ENCODE measurements at regions not wholly inside any gene's neighbourhood (a gene's known extent, or its start where the extent isn't known, plus 50 kb on each side); places are given as distances from the start of the nearest gene placed in this dataset.
"Not testable (repeated sequence)": the region's sequence is repeated elsewhere in the genome, so short reads cannot be mapped to it uniquely, and the experiment has no call there.

DNA sequence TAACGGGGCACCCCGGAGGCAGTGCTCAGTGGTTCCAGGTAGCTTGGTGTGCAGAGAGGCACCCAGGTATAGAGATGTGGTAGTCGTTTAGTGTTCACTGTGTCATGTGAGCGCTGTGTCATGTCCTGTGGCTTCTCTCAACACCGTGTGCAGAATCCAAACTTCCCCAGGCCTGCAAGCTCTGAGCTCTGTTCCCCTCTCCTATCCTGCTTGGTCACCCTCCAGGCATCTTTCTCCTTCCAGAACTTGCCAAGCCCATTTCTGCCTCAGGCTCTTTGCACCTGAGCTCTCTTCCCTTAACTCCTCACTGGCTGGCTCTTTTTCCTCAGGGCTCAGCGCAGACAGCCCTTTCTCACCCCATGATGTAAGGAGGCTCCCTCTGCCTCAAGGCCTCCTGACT is 64.8 kb downstream of the CARTPT start:
- H3K27me3 ChIP-seq (replicated peaks; ENCODE audit: control insufficient read depth, insufficient read depth, low read length): no peaks in the 10 kb centered on the region; the same call in 1 of the 2 replicates
- no peak for DNase-seq (ENCODE audit: extremely low read depth, insufficient read length)
- TF ChIP-seq, protein P1, sequence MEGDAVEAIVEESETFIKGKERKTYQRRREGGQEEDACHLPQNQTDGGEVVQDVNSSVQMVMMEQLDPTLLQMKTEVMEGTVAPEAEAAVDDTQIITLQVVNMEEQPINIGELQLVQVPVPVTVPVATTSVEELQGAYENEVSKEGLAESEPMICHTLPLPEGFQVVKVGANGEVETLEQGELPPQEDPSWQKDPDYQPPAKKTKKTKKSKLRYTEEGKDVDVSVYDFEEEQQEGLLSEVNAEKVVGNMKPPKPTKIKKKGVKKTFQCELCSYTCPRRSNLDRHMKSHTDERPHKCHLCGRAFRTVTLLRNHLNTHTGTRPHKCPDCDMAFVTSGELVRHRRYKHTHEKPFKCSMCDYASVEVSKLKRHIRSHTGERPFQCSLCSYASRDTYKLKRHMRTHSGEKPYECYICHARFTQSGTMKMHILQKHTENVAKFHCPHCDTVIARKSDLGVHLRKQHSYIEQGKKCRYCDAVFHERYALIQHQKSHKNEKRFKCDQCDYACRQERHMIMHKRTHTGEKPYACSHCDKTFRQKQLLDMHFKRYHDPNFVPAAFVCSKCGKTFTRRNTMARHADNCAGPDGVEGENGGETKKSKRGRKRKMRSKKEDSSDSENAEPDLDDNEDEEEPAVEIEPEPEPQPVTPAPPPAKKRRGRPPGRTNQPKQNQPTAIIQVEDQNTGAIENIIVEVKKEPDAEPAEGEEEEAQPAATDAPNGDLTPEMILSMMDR (IDR thresholded peaks at IDR 0.05; ENCODE audit: insufficient read depth, low read length, poor library complexity, severe bottlenecking): no peak
- no peaks in the 10 kb centered on the region for H3K36me3 ChIP-seq (ENCODE audit: control insufficient read depth, insufficient read depth, low read length)
- no peak overlapping the region for H3K4me3 ChIP-seq (replicated peaks; ENCODE audit: low read depth, low read length)

DNA sequence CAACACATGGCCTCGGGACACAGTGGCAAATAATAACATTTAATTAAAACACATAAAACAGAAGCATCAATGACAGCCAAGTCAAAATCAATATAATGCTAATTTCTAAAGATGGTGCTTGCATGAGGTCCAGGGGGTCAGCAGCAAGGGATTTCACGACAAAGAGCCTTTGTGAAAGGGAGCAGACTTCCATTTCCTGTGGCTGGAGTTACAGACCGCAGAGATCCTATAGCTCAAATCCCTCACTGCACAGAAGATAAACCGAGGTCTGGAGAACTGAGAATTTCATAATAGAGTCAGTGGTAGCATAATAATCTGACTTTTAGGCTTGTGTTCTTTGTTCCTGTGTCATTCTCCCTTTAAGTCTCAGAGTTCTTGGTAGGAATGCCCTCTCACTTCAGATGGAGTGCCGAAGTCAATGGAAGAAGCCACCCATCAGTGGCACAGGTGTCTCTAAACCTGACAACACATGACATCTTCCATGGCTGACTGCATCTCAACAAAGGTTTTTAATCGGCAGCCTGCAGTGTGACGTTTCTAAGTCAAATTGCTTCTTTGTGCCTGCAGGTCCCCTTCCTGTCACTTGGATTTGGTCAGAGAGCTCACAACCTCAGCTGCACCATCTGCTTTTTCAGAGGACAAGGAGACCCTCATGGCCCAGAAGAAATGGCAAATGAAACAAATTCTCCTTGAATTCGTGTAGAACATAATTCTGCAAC is 67.4 kb downstream of the CARTPT start:
- no peak for DNase-seq (ENCODE audit: extremely low read depth, insufficient read length)
- Histone ChIP-seq H3K27me3 (replicated peaks; ENCODE audit: control insufficient read depth, insufficient read depth, low read length) (no peaks in the 10 kb centered on the region; the same call in 1 of the 2 replicates), H3K4me3 (replicated peaks; ENCODE audit: low read depth, low read length) (no peak overlapping the region), H3K36me3 (ENCODE audit: control insufficient read depth, insufficient read depth, low read length) (no peaks in the 10 kb centered on the region)
- TF ChIP-seq, protein P1 (IDR thresholded peaks at IDR 0.05; ENCODE audit: insufficient read depth, low read length, poor library complexity, severe bottlenecking): no peak

DNA sequence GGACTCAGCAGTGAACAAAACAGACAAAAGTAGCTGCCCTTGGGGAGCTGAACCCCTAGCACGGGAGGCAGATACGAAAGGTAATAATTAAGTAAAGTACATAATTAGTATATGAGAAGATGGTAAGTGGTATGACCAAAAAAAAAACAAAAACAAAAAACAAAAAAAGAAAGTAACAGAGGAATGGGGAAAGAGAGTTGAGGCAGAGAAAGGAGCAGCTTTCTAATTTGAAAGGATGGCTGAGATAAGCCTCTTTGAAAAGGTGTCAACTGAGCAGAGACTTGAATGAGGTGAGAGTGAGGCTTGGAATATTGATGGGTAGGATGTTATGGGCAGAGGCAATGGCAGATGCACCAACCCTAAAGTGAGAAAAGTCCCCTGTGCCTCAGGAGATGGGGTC is 69.7 kb downstream of the CARTPT start:
- Histone ChIP-seq H3K36me3 (ENCODE audit: control insufficient read depth, insufficient read depth, low read length) (no peaks in the 10 kb centered on the region), H3K4me3 (replicated peaks; ENCODE audit: low read depth, low read length) (no peak overlapping the region), H3K27me3 (replicated peaks; ENCODE audit: control insufficient read depth, insufficient read depth, low read length) (no peaks in the 10 kb centered on the region; the same call in 1 of the 2 replicates)
- TF ChIP-seq, protein P1 (IDR thresholded peaks at IDR 0.05; ENCODE audit: insufficient read depth, low read length, poor library complexity, severe bottlenecking): no peak
- DNase-seq (ENCODE audit: extremely low read depth, insufficient read length): no peak

DNA sequence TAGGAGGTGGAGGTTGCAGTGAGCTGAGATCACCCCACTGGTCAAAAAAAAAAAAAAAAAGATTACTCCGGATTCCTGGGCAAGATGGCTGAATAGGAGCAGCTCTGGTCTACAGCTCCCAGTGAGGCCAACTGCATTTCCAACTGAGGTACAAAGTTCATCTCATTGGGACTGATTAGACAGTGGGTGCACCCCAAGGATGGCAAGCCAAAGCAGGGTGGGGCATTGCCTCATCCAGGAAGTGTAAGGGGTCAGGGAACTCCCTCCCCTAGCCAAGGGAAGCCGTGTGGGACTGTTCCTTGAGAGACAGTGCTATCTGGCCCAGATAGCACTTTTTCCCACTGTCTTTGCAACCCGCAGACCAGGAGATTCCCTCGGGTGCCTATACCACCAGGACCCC is 70.7 kb downstream of the CARTPT start:
- no peak for DNase-seq (ENCODE audit: extremely low read depth, insufficient read length)
- no peak overlapping the region for H3K4me3 ChIP-seq (replicated peaks; ENCODE audit: low read depth, low read length)
- H3K27me3 ChIP-seq (replicated peaks; ENCODE audit: control insufficient read depth, insufficient read depth, low read length): no peaks in the 10 kb centered on the region; the same call in 1 of the 2 replicates
- TF ChIP-seq, protein P1 (IDR thresholded peaks at IDR 0.05; ENCODE audit: insufficient read depth, low read length, poor library complexity, severe bottlenecking): no peak
- no peaks in the 10 kb centered on the region for H3K36me3 ChIP-seq (ENCODE audit: control insufficient read depth, insufficient read depth, low read length)

DNA sequence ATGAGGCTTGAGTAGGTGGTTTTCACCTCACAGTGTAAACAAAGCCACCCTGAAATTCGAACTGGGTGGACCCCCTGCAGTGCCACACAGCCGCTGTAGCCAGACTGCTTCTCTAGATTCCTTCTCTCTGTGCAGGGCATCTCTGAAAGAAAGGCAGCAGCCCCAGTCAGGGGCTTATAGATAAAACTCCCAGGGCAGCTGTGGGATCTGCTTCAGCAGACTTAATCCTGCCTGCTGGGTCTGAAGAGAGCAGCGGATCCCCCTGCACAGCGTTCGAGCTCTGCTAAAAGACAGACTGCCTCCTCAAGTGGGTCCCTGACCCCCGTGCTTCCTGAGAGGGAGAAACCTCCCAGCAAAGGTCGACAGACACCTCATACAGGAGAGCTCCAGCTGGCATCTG is 71.4 kb downstream of the CARTPT start:
- no peaks in the 10 kb centered on the region; the same call in 1 of the 2 replicates for H3K27me3 ChIP-seq (replicated peaks; ENCODE audit: control insufficient read depth, insufficient read depth, low read length)
- no peak overlapping the region for H3K4me3 ChIP-seq (replicated peaks; ENCODE audit: low read depth, low read length)
- H3K36me3 ChIP-seq (ENCODE audit: control insufficient read depth, insufficient read depth, low read length): no peaks in the 10 kb centered on the region
- no peak for DNase-seq (ENCODE audit: extremely low read depth, insufficient read length)
- TF ChIP-seq, protein P1 (IDR thresholded peaks at IDR 0.05; ENCODE audit: insufficient read depth, low read length, poor library complexity, severe bottlenecking): no peak

DNA sequence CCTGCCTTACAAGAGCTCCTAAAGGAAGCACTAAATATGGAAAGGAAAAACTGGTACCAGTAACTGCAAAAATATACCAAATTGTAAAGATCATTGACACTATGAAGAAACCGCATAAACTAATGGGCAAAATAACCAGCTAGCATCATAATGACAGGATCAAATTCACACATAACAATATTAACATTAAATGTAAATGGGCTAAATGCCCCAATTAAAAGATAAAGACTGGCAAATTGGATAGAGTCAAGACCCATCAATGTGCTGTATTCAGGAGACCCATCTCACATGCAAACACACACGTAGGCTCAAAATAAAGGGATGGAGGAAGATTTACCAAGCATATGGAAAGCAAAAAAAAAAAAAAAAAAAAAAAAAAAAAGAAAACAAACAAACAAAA is 73.0 kb downstream of the CARTPT start:
- not testable (repeated sequence) for H3K36me3 ChIP-seq (ENCODE audit: control insufficient read depth, insufficient read depth, low read length); H3K4me3 ChIP-seq (replicated peaks; ENCODE audit: low read depth, low read length); DNase-seq (ENCODE audit: extremely low read depth, insufficient read length); H3K27me3 ChIP-seq (replicated peaks; ENCODE audit: control insufficient read depth, insufficient read depth, low read length)

All from GM06990 (cell line).